ENCODE measurements at regions not wholly inside any gene's neighbourhood (a gene's known extent, or its start where the extent isn't known, plus 50 kb on each side); places are given as distances from the start of the nearest gene placed in this dataset.

DNA sequence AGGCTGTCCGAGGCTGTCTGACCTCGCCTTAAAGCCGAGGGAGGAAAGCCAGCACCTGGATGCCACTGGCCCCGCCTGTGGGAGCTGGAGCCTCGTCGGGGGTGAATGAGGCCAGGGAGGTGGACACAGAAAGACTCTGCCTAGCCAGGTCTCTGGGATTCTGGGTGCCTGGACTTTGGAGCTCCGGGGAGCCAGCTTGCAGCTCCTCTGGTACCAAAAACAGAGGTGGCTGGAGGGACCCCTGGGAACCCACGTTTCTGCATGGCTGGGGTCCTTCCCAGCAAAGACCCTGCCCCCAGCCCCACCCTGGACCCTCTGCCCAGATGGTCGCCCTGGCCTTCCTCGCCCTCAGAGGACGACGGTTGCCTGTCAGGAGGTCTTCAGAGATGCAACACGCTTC is 239.7 kb downstream of the BRD1 start:
- CTCF ChIA-PET: no interaction called here
- no peaks in the 10 kb centered on the region for H3K36me3 ChIP-seq (ENCODE audit: control insufficient read depth in 2 of 2, insufficient read depth in 1 of 2, low read length in 2 of 2)
- no peaks in the 10 kb centered on the region for H3K9me3 ChIP-seq (ENCODE audit: control insufficient read depth, insufficient read depth, low read depth, low read length)
- POLR2A ChIA-PET: no interaction called here
- H3K27ac ChIP-seq (ENCODE audit: extremely low read depth, low read depth, low read length): no peak overlapping the region
- TF ChIP-seq ZNF138 (tag by site-specific recombination; IDR thresholded peaks at IDR 0.05; ENCODE audit: borderline replicate concordance): no peak
- no peak for TF ChIP-seq SP3 (tag by site-specific recombination; IDR thresholded peaks at IDR 0.05)
- TF ChIP-seq SP2 (tag by site-specific recombination; IDR thresholded peaks at IDR 0.05): no peak
- TF ChIP-seq, protein P1, sequence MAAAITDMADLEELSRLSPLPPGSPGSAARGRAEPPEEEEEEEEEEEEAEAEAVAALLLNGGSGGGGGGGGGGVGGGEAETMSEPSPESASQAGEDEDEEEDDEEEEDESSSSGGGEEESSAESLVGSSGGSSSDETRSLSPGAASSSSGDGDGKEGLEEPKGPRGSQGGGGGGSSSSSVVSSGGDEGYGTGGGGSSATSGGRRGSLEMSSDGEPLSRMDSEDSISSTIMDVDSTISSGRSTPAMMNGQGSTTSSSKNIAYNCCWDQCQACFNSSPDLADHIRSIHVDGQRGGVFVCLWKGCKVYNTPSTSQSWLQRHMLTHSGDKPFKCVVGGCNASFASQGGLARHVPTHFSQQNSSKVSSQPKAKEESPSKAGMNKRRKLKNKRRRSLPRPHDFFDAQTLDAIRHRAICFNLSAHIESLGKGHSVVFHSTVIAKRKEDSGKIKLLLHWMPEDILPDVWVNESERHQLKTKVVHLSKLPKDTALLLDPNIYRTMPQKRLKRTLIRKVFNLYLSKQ (tag by site-specific recombination; IDR thresholded peaks at IDR 0.05; ENCODE audit: borderline replicate concordance): no peak
- TF ChIP-seq ZNF580 (tag by site-specific recombination; IDR thresholded peaks at IDR 0.05): no peak
- no peak for TF ChIP-seq HOXD13 (CRISPR knock-in tag; IDR thresholded peaks at IDR 0.05; ENCODE audit: borderline replicate concordance)
- TF ChIP-seq ZBTB17 (tag by site-specific recombination; IDR thresholded peaks at IDR 0.05): no peak
- no peaks in the 10 kb centered on the region for H3K4me1 ChIP-seq (ENCODE audit: control insufficient read depth, insufficient read depth, low read length)
- no peak overlapping the region for H3K4me3 ChIP-seq (ENCODE audit: low read depth, low read length)

DNA sequence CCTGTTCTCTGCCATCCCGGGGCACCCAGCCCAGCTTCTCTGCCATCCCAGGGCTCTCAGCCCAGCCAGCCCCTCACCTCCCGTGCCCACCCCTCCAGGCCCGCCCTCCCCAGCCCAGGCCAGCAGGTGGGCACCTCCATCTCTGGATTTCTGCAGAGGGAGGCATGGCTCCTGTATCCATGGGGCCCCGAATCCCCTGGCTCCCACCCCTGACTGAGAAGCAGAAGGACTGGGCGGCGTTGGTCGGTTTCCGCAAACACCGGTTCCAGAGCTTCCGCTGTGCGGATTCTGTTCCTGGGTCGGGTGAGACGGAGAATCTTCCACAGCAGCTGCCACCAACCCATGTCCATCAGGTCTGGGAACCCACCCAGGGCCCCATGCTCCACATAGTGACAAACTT is 240.3 kb downstream of the BRD1 start:
- no peak for TF ChIP-seq HOXD13 (CRISPR knock-in tag; IDR thresholded peaks at IDR 0.05; ENCODE audit: borderline replicate concordance)
- no peak for TF ChIP-seq ZBTB8A (tag by site-specific recombination; IDR thresholded peaks at IDR 0.05)
- TF ChIP-seq ZSCAN23 (tag by site-specific recombination; IDR thresholded peaks at IDR 0.05): no peak
- no peak for TF ChIP-seq ZBTB17 (tag by site-specific recombination; IDR thresholded peaks at IDR 0.05)
- TF ChIP-seq ZNF248 (tag by site-specific recombination; IDR thresholded peaks at IDR 0.05): no peak
- TF ChIP-seq, protein P2, sequence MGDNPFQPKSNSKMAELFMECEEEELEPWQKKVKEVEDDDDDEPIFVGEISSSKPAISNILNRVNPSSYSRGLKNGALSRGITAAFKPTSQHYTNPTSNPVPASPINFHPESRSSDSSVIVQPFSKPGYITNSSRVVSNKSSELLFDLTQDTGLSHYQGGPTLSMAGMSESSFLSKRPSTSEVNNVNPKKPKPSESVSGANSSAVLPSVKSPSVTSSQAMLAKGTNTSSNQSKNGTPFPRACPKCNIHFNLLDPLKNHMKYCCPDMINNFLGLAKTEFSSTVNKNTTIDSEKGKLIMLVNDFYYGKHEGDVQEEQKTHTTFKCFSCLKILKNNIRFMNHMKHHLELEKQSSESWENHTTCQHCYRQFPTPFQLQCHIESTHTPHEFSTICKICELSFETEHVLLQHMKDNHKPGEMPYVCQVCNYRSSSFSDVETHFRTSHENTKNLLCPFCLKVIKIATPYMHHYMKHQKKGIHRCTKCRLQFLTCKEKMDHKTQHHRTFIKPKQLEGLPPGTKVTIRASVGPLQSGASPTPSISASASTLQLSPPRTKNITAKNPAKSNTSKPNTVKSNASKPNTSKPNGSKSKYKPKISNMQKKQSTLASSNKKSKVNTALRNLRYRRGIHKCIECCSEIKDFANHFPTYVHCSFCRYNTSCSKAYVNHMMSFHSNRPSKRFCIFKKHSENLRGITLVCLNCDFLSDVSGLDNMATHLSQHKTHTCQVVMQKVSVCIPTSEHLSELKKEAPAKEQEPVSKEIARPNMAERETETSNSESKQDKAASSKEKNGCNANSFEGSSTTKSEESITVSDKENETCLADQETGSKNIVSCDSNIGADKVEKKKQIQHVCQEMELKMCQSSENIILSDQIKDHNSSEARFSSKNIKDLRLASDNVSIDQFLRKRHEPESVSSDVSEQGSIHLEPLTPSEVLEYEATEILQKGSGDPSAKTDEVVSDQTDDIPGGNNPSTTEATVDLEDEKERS (tag by site-specific recombination; IDR thresholded peaks at IDR 0.05): no peak
- TF ChIP-seq ZXDB (tag by site-specific recombination; IDR thresholded peaks at IDR 0.05): no peak
- TF ChIP-seq ZNF394 (tag by site-specific recombination; IDR thresholded peaks at IDR 0.05; ENCODE audit: borderline replicate concordance): no peak
- no peak for TF ChIP-seq ZNF629 (tag by site-specific recombination; IDR thresholded peaks at IDR 0.05)
- TF ChIP-seq HOXC10 (CRISPR knock-in tag; IDR thresholded peaks at IDR 0.05): no peak
- no peak for TF ChIP-seq ZSCAN30 (tag by site-specific recombination; IDR thresholded peaks at IDR 0.05)
- TF ChIP-seq PBX3 (CRISPR knock-in tag; IDR thresholded peaks at IDR 0.05): no peak
- no peak for TF ChIP-seq KLF10 (tag by site-specific recombination; IDR thresholded peaks at IDR 0.05)
- TF ChIP-seq MZF1 (tag by site-specific recombination; IDR thresholded peaks at IDR 0.05; ENCODE audit: borderline replicate concordance): no peak
- no peak for TF ChIP-seq FEZF1 (tag by site-specific recombination; IDR thresholded peaks at IDR 0.05)
- no peak for TF ChIP-seq ZBTB7A (tag by site-specific recombination; IDR thresholded peaks at IDR 0.05; ENCODE audit: low read depth)
- TF ChIP-seq KLF7 (tag by site-specific recombination; IDR thresholded peaks at IDR 0.05; ENCODE audit: borderline replicate concordance): no peak
- no peak for TF ChIP-seq GLIS2 (tag by site-specific recombination; IDR thresholded peaks at IDR 0.05)
- TF ChIP-seq ZNF660 (tag by site-specific recombination; IDR thresholded peaks at IDR 0.05): no peak
- TF ChIP-seq ZBTB48 (tag by site-specific recombination; IDR thresholded peaks at IDR 0.05): no peak
- H3K9me3 ChIP-seq (ENCODE audit: control insufficient read depth, insufficient read depth, low read depth, low read length): no peaks in the 10 kb centered on the region
- POLR2A ChIA-PET: no interaction called here
- H3K4me3 ChIP-seq (ENCODE audit: low read depth, low read length): no peak overlapping the region
- no peak overlapping the region for H3K27ac ChIP-seq (ENCODE audit: extremely low read depth, low read depth, low read length)
- CTCF ChIA-PET: interaction anchor here (0.6 kb wide), 1 partner anchor 112 kb away, joined by 5 read pairs; no protein-coding TSS in a partner anchor
- H3K4me1 ChIP-seq (ENCODE audit: control insufficient read depth, insufficient read depth, low read length): no peaks in the 10 kb centered on the region
- H3K36me3 ChIP-seq (ENCODE audit: control insufficient read depth in 2 of 2, insufficient read depth in 1 of 2, low read length in 2 of 2): no peaks in the 10 kb centered on the region
